ENCODE measurements at regions not wholly inside any gene's neighbourhood (a gene's known extent, or its start where the extent isn't known, plus 50 kb on each side); places are given as distances from the start of the nearest gene placed in this dataset.

DNA sequence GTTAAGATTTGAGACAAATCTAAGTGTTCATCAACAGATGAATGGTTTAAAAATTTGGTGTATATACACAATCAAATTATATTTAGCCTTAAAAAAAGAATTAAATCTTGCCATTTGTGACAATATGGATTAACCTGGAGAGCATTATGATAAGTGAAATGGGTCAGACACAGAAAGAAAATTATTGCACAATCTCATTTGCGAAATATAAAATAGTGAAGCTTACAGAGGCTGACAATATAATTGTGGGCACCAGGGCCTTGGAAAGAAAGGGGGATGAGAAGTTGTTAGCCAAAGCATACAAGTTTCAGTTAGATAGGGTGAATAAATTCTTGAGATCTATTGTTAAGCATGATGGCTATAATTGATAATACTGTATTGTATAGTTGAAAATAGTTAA is 883.0 kb downstream of the TECRL start:
- no peak for DNase-seq (ENCODE audit: low read depth in 2 of 3, low spot score in 2 of 3)

DNA sequence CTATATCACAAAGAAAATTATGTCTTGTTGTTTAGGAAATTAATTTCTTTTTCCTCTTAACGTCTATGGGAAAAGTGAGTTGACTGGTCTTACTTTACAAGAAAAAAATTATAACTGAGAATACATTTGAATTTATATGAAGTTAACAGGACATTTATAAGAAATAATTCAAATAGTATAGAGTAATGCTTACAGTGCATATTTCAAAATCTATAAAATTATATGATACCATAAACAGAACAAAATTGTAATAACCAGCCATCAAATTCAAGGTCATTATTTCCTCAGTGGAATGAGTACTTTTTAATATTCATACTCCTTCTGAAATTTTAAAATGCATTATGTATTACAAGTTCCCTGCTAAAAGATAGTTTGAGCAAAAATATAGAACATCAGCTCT is 884.5 kb downstream of the TECRL start:
- no peak for DNase-seq (ENCODE audit: low read depth in 2 of 3, low spot score in 2 of 3)

DNA sequence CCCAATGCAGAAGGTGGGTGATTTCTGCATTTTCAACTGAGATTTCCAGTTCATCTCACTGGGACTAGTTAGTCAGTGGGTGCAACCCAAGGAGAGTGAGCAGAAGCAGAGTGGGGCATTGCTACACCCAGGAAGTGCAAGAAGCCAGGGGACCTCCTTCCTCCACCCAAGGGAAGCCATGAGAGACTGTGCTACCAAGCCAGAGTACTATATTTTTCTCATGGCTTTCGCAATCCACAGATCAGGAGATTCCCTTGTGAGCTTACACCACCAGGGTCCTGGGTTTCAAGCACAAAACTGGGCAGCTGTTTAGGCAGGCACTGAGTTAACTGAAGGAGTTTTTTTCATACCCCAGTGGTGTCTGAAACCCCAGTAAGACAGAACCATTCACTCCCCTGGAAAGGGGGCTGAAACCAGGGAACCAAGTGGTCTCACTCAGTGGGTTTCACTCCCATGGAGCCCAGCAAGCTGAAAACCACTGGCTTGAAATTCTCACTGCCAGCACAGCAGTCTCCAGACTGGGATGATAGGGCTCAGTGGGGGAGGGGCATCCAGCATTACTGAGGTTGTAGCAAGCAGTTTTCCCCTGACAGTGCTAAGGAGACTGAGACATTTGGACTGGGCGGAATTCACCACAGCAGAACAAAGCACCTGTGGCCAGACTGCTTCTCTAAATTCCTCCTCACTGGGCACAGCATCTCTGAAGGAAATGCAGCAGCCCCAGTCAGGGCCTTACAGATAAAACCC is 903.4 kb downstream of the TECRL start:
- no peak for DNase-seq (ENCODE audit: low read depth in 2 of 3, low spot score in 2 of 3)

DNA sequence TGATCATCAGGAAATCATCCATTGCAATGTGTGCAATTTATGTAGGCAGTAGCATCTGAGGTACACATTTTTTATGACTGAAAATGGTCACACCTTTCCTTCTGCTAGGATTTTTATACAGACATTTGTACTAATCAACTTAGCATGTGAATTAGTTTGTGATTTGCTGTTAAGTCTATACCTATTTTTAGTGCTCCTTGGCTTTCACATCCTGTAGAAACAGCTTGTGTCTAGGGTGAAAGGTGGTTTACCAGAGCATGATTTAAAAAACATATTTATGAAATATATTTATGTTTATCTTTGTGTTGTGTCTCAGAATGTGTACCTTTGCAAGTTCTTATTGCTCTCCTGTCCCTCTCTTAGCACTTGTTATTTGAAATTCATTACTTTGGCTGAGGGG is 916.0 kb downstream of the TECRL start:
- DNase-seq (ENCODE audit: low read depth in 2 of 3, low spot score in 2 of 3) = no peak

DNA sequence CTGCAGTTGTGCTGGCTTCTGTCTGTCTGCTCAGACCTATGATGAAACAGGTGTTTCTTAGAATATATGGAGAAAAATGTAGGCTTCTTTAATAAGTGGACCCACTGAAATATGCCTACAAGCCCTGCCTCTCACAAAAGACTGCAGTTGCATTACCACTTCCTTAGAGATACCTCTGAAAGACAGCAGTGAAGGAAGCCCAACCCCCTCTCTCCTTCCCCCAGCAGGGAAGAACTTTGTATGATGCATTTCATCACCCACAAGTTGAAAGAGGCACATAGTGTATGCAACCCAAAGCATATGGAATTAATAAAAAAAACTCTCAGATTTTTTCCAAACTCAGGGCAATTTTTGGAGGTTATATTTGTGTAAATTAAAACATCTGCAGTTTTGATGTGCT is 916.7 kb downstream of the TECRL start:
- no peak for DNase-seq (ENCODE audit: low read depth in 2 of 3, low spot score in 2 of 3)

DNA sequence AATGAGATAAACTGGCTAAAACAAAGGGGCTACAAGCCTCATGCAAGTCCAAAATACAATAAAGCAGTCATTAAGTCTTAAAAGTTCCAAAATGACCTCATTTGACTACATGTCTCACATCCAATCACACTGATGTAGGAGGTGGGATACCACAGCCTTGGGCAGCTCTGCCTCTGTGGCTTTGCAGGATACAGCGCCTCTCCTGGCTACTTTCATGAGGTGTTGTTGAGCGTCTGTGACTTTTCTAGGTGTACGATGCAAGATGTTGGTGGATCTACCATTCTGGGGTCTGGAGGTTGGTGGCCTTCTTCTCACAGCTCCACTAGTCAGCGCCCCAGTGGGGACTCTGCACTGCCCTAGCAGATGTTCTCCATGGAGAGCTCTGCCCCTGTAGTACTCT is 944.9 kb downstream of the TECRL start:
- DNase-seq (ENCODE audit: low read depth in 2 of 3, low spot score in 2 of 3) = no peak

DNA sequence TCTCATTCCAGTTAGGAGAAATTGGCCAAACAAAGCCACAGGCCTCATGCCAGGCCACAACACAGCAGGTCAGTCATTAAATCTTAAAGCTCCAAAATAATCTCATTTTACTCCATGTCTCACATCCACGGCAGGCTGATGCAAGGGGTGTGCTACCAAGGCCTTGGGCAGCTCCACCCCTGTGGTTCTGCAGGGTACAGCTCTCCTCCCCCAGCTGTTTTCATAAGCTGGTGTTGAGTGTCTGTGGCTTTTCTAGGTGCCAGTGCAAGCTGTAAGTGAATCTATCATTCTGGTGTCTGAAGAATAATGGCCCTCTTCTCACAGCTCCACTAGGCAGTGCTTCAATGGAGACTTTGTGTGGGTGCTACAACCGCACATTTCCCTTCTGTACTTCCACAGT is 949.2 kb downstream of the TECRL start:
- DNase-seq (ENCODE audit: low read depth in 2 of 3, low spot score in 2 of 3) = no peak

DNA sequence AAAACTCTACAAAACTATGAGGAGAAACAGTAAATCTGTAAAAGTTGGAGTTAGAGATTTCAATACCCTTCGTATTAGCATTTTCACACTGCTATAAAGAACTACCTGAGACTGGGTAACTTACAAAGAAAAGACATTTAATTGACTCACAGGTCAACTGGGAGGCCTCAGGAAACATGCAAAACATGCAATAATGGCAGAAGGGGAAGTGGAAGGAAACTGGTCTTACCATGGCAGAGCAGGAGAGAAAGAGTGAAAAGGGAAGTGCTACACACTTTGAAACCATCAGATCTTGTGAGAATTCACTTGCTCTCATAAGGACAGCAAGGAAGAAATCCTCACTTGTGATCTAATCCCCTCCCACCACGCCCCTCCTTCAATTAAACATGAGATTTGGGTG is 949.9 kb downstream of the TECRL start:
- DNase-seq (ENCODE audit: low read depth in 2 of 3, low spot score in 2 of 3) = no peak

DNA sequence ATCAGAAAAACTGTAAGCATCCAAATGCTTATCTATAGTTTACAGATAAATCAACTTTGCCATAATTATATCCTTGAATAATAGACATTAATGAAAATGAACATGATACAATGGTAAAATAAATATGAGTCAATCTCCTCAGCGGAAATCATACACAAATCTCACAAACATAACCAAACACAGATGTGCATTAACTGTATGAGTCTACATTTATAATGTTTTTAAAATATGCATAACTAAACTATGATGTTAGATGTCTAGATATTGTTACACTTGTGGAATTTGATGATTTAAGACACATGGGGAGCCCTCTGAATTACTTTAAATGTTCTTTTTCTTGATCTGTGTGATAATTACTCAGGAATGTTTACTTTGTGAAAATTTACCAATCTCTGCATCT is 951.2 kb downstream of the TECRL start:
- DNase-seq (ENCODE audit: low read depth in 2 of 3, low spot score in 2 of 3) = no peak

DNA sequence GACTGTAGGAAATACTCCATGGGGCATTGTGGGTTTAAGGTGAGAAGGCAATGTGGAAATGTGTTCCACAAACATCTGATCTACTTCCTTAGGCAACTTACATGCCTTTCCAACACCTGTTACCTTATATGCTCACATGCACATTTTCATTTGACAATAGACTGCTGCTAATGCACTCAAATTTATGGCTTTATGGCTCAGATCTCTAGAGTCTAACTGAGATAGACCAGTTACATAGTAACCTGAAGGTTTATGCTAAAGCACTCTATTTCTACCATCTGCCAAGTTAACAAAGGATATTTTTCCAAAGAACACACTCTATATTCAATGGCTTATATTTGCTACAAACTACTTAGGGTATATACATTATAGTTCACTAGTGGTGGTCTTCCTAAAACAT is 969.0 kb downstream of the TECRL start:
- DNase-seq (ENCODE audit: low read depth in 2 of 3, low spot score in 2 of 3) = no peak

DNA sequence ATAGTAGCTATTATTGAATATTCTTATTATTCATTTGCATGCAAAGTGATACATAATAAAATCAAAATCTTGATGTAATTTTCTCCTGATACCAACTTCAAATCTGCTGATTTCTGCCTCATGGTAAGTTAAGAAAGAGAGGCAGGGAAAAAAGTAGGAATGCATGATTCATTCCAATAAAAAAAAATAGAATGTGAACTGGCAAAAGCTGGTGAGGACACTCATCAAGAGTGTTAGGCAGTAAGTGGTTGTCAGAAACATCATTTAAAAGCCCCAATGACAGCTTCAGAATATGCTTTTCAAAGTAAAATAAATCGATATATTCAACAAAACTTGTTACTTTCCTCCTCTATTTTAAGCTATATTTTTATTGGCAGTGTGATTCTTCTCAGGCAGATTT is 979.1 kb downstream of the TECRL start:
- DNase-seq (ENCODE audit: low read depth in 2 of 3, low spot score in 2 of 3) = no peak

DNA sequence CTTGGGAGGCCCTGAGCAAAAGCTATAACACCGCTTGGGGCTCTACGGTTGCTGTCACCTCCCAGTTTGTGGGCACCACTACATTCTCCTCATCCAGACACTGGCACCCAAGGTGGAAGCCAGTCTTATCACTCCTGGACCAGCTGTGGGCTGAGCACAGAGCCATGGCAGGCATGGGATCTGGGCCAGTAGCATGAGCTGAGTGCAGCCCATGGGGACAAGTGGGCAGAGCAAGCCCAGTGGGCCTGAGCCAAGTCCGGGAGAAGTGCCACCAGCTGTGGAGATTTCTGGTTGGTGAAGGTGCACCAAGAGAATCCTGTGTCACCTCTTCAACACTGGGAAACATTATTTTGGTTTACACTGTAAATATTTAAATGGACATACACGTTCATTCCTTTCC is 1013.0 kb downstream of the TECRL start:
- no peak for DNase-seq (ENCODE audit: low read depth in 2 of 3, low spot score in 2 of 3)

DNA sequence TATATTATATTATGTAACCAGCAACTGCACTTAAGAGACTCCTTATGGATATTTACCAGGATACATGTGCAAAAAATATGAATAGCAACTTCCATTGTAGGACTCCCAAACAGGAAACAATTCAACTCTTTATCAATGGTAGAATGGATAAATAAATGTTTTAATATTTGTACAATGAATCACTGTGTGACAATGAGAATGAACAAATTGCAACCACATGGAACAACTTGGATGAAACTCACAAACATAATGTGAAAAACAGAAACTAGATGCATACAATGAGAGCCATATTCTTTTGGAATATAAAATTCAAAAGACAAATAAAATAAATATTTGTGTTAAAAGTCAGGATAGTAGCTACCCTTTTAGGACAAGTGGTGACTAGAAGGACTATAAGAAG is 1015.7 kb downstream of the TECRL start:
- no peak for DNase-seq (ENCODE audit: low read depth in 2 of 3, low spot score in 2 of 3)

DNA sequence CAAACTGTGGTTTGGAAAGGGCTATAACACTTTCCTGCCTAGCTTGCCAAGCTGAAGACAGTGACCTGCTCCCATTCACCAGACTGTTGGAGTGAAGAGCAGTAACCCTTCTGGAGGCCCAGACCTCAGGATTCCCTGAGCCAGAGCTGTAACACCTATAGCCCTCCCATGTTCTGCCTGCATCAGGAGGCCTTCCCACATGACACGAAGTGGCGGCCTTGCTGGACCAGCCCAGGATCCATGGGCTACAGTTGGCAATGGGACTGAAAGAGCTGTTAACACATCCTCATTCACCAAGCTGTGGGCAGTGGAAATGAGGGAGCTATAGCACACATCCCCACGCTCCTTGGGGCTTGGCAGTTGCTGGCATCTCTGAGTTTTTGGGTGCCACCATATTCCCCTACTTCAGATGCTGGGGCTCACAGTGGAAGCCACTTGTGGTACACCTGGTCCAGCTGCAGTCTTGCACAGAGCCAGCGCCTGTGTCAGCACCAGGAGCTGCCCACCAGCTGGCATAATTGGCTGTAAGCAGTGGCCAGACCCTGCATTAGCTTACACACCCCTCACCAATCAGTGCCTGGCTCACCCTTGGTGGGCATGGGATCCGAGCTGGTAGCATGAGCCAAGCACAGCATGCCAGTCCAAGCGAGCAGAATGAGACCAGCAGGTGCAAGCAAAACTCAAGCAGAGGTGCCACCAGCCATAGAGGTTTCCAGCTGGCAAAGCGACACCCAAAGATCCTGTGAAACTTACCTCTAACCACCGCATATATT is 1029.3 kb downstream of the TECRL start:
- DNase-seq (ENCODE audit: low read depth in 2 of 3, low spot score in 2 of 3) = no peak

DNA sequence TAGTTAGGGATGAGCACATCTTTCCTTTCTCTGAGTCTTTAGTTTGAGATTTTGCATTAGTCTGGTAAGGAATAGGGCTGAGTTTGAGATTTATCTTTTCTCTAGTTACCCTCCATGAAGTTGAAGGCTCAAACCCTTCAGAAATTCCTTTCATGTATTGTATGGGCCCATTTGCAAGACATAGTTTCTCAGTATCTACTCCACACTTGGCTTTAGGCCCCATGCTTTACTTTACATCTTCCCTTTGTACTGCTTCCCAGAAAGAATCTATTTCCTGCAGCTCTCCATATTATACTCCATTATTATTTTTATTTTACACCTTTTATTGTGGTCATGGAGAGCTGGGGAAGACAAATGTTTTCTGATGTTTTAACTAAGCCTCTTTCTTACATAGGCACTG is 1038.2 kb downstream of the TECRL start:
- DNase-seq (ENCODE audit: low read depth in 2 of 3, low spot score in 2 of 3) = no peak

DNA sequence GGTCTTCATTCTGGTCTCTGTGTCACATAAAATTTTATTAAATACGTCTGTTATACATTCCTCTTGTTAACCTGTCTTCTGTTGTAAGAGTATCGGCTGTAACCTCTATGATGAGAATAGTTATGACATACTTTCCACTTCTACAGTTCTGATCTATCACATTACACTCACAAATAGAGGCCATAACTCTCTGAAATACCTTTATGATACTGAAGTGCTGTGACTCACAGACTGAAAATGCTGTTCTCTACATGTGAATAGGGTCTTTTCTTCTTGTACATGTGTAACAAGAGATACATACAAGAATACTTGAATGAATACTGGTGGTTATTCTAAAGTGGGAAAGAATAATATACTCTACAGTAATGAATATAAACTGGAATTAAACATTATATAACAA is 1047.6 kb downstream of the TECRL start:
- DNase-seq (ENCODE audit: low read depth in 2 of 3, low spot score in 2 of 3) = no peak

DNA sequence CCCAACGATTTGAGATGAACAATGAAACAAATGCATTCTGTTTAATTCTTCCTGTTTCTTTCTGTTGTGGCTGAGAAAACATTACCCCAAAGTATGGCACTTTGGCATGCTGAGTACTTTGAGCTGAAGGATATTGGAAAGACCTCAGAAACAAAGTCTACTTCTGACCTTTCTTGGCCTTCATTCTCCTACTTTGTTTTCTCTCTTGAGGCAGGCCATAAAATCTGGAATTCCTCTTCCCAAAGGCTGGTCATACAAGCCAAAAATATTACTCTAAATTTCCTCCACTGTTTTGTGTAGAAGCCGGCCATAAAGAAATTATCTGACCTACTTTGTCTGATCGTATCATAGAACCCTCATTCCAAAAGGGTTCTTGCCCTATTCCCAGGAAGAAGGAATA is 1048.2 kb downstream of the TECRL start:
- no peak for DNase-seq (ENCODE audit: low read depth in 2 of 3, low spot score in 2 of 3)

DNA sequence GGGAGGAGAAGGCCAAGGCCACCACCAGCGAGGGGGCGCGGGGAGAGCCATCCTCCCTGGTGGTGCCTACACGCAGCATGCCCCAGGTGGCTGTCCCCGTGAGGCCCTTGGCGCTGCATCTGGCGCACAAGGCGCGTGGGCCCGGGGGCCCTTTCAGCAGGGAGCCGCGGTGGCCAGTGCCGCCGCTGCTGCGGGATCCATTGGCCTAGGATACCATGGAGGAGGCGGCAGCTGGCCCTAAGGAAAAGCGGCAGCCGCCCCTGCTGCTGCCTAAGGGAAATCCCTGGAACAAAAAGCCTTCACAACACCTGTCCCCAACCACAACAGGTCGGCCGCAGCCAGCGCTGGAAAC is 1059.6 kb downstream of the TECRL start:
- DNase-seq (ENCODE audit: low read depth in 2 of 3, low spot score in 2 of 3) = no peak

DNA sequence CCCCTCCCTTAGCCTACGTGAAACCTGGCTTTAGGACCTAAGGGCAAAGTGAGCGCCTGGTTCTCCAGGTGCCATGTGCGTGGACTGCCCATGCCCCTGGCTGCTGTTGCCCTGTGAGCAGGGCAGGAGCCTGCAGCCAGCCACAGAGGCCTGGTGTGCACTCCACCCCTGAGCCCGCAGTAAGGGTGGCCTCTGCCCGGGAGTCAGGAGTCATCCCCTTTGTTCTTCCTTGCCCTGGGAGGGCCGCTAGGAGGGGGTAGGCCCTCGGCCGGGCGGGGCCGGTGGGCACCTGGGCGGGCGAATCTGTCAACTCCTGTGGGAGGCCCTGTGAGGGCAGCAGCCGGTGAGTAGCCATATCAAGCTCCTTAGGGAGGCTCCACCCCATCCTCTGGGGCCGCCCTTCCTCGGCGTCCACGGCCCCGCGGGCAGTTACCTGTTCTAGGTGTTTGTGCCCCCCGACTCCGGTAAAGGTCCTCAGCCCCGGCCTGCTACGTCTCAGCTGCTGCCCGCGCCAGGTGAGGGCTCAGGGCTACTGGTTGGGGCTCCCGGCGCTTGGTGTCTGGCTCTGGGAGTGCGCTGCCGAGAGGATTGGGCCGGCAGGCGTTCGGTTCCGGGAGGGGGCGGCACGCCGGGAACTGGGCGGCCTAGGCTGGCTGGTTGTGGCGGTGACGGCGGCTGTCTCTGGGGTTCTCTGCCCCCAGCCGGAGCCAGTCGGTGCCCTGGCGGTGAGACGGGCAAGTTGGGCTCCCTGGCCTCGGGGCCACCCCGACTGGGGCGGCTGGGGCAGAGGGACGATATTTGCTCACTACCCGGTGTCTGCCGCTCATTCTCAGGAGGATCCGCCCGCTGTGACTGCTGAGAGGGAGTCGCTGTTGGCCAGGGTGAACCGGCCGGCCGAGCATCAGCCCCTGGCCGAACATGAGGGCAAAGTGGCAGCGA is 1060.2 kb downstream of the TECRL start:
- DNase-seq (ENCODE audit: low read depth in 2 of 3, low spot score in 2 of 3) = no peak

DNA sequence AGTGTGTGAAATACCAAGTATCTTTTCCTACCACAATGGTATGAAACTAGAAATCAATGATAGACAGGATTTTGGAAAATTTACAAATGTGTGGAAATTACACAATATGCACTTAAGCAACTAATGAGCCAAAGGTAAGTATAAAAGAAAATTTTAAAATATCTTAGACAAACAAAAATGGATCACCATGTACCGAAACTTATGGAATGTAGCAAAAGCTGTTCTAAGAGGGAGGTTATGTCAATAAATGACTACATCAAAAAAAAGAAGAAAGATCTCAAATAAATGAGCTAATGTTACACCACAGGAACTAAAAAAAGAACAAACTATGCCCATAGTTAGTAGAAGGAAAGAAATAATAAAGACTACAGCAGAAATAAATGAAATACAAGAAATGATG is 1084.1 kb downstream of the TECRL start:
- DNase-seq (ENCODE audit: low read depth in 2 of 3, low spot score in 2 of 3) = no peak

DNA sequence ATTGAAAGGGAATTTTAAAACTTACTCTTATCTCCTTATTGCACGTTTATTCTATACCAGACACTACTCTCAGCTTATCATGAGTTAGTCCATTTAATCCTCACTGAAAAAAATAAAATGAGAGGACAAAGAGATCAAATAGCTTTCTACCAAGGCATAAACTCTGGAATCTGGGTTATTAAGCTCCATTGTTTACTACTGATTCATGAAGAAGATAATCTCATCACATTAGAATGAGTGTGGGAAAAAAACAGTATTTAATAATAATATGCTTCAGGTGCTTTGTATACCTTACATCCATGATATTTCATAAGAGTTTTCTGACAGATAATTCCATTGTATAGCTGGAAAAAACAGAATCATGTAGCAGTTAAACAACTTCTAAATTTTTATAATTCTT is 1092.6 kb downstream of the TECRL start:
- no peak for DNase-seq (ENCODE audit: low read depth in 2 of 3, low spot score in 2 of 3)

DNA sequence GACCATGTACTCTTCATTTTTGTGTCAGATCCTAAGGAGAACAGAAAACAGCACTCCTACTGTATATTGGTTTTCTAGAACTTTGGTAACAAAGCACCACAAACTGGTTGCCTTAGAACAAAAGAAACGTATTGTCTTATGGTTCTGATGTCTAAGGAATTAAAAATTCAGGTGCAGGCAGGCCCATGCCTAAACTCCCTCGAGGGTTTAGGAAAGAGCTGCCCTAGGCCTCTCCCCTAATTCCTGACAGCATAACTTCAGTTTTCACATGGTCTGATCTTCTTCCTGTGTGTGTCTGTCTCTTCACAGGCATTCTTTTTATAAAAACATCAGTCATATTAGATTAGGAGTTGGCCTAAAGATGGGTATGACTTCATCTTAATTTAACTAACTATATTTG is 1093.6 kb downstream of the TECRL start:
- no peak for DNase-seq (ENCODE audit: low read depth in 2 of 3, low spot score in 2 of 3)
